ENCODE measurements at regions not wholly inside any gene's neighbourhood (a gene's known extent, or its start where the extent isn't known, plus 50 kb on each side); places are given as distances from the start of the nearest gene placed in this dataset.

DNA sequence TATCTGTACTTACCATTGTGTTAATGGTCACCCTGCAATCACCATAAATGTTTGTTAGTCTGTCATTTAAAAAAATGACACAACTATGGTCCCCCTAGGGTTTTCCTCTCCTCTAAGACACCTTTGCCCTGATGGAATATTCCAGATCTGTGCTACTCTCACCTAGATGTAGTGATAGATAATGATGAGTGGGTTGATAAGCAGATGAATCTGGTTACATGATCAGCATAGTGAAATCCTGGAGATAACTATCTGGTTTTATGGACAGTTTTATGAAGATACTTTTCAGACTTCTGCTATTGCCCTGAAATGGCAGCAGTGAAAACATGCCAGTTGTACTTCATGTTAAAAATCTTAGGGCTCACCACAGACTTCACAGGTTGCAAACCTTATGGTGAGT, 152.4 kb downstream of the GATA3 start:
- no peaks in the 10 kb centered on the region for H3K4me1 ChIP-seq (ENCODE audit: control insufficient read depth in 4 of 4, insufficient read depth in 4 of 4, low read length in 3 of 4)
- TF ChIP-seq, protein P1, sequence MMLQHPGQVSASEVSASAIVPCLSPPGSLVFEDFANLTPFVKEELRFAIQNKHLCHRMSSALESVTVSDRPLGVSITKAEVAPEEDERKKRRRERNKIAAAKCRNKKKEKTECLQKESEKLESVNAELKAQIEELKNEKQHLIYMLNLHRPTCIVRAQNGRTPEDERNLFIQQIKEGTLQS (IDR thresholded peaks at IDR 0.05) = no peak
- TF ChIP-seq TAF1 (conservative IDR thresholded peaks at IDR 0.05) (no peak), FOXA1 (IDR thresholded peaks at IDR 0.05) (no peak), EGR1 (IDR thresholded peaks at IDR 0.05; ENCODE audit: low read depth in 2 of 2) (no peak), HNF4A (conservative IDR thresholded peaks at IDR 0.05) (no peak), NR2F2 (IDR thresholded peaks at IDR 0.05) (no peak)
- no peak overlapping the region for H3K27ac ChIP-seq (ENCODE audit: low read depth in 1 of 2, low read length in 2 of 2)
- DNase-seq (ENCODE audit: low spot score) = no peak
- H3K36me3 ChIP-seq (ENCODE audit: control insufficient read depth in 4 of 4, insufficient read depth in 3 of 4, low read depth in 1 of 4, low read length in 3 of 4) = no peaks in the 10 kb centered on the region
- no peaks in the 10 kb centered on the region for H3K27me3 ChIP-seq (ENCODE audit: control insufficient read depth in 4 of 4, insufficient read depth in 4 of 4, low read length in 3 of 4)
- no peak overlapping the region for H3K9ac ChIP-seq (ENCODE audit: low read depth in 1 of 2, low read length in 2 of 2)
- H3K9me3 ChIP-seq (ENCODE audit: control insufficient read depth in 4 of 4, low read length in 3 of 4) = no peaks in the 10 kb centered on the region
- no peak overlapping the region for H3K4me3 ChIP-seq (ENCODE audit: low read depth in 1 of 3, low read length in 3 of 3)

DNA sequence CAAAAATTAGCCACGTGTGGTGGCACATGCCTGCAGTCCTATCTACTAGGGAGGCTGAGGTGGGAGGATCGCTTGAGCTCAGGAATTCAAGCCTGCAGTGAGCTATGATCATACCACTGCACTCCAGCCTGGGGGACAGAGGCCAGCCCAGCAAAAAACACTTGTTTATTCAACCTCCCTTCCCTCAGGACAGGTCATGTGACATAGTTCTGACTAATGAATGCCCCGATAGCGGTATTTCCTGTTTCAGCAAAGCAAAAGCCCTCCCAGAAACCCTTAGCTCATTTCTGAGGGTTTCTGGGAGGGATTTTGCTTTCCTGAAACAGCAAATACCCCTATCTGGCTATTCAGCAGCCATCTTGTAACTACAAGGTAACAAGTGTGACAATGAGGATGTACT, 157.1 kb downstream of the GATA3 start:
- TF ChIP-seq TAF1 (conservative IDR thresholded peaks at IDR 0.05) (no peak), GABPA (IDR thresholded peaks at IDR 0.05 in 1 of 2, conservative IDR thresholded peaks at IDR 0.05 in 1 of 2) (no peak), JUND (IDR thresholded peaks at IDR 0.05) (no peak), HNF4G (IDR thresholded peaks at IDR 0.05) (no peak), RAD21 (IDR thresholded peaks at IDR 0.05) (no peak), SP1 (IDR thresholded peaks at IDR 0.05) (no peak), NR2F2 (IDR thresholded peaks at IDR 0.05) (no peak), ZBTB33 (IDR thresholded peaks at IDR 0.05) (no peak), FOXA1 (IDR thresholded peaks at IDR 0.05) (no peak), RXRA (IDR thresholded peaks at IDR 0.05) (no peak), YY1 (IDR thresholded peaks at IDR 0.05) (no peak), EGR1 (IDR thresholded peaks at IDR 0.05; ENCODE audit: low read depth in 2 of 2) (no peak), HNF4A (conservative IDR thresholded peaks at IDR 0.05) (no peak), REST (IDR thresholded peaks at IDR 0.05) (no peak), FOXA2 (IDR thresholded peaks at IDR 0.05) (no peak), CTCF (IDR thresholded peaks at IDR 0.05; ENCODE audit: low read depth, low read length, missing input control) (no peak)
- TF ChIP-seq, protein P1 (IDR thresholded peaks at IDR 0.05) = no peak
- TF ChIP-seq, protein P2, sequence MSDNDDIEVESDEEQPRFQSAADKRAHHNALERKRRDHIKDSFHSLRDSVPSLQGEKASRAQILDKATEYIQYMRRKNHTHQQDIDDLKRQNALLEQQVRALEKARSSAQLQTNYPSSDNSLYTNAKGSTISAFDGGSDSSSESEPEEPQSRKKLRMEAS (IDR thresholded peaks at IDR 0.05) = no peak

More for the DNA sequence above, 157.1 kb downstream of the GATA3 start:
- no peaks in the 10 kb centered on the region for H3K9me3 ChIP-seq (ENCODE audit: control insufficient read depth in 4 of 4, low read length in 3 of 4)
- 88% methylated on average over 4 of the region's 4 CpGs for WGBS
- no peak overlapping the region for H3K4me3 ChIP-seq (ENCODE audit: low read depth in 1 of 3, low read length in 3 of 3)
- no peak for DNase-seq (ENCODE audit: low spot score)
- no peaks in the 10 kb centered on the region for H3K4me1 ChIP-seq (ENCODE audit: control insufficient read depth in 4 of 4, insufficient read depth in 4 of 4, low read length in 3 of 4)
- no peak overlapping the region for H3K27ac ChIP-seq (ENCODE audit: low read depth in 1 of 2, low read length in 2 of 2)
- H3K27me3 ChIP-seq (ENCODE audit: control insufficient read depth in 4 of 4, insufficient read depth in 4 of 4, low read length in 3 of 4) = no peaks in the 10 kb centered on the region
- no peak overlapping the region for H3K9ac ChIP-seq (ENCODE audit: low read depth in 1 of 2, low read length in 2 of 2)
- no peaks in the 10 kb centered on the region for H3K36me3 ChIP-seq (ENCODE audit: control insufficient read depth in 4 of 4, insufficient read depth in 3 of 4, low read depth in 1 of 4, low read length in 3 of 4)
